ENCODE measurements at regions not wholly inside any gene's neighbourhood (a gene's known extent, or its start where the extent isn't known, plus 50 kb on each side); places are given as distances from the start of the nearest gene placed in this dataset.
"Not testable (repeated sequence)": the region's sequence is repeated elsewhere in the genome, so short reads cannot be mapped to it uniquely, and the experiment has no call there.

GRCh38 chr7:138387755-138388475 lies 72.1 kb upstream of the TRIM24 start:
- Histone ChIP-seq H3K27ac (no peak overlapping the region), H3K4me1 (no peaks in the 10 kb centered on the region), H3K36me3 (no peaks in the 10 kb centered on the region), H3K27me3 (no peaks in the 10 kb centered on the region), H3K4me3 (no peak overlapping the region), H3K9me3 (no peaks in the 10 kb centered on the region)
- DNase-seq (ENCODE audit: low spot score), result no peak
- no peak for TF ChIP-seq CTCF (IDR thresholded peaks at IDR 0.05)

- no peaks in the 10 kb centered on the region for H3K27me3 ChIP-seq
- no peak overlapping the region for H3K27ac ChIP-seq
- TF ChIP-seq CTCF (IDR thresholded peaks at IDR 0.05), result no peak
- DNase-seq (ENCODE audit: low spot score), result no peak
- H3K9me3 ChIP-seq, result no peaks in the 10 kb centered on the region
- H3K4me1 ChIP-seq, result no peaks in the 10 kb centered on the region
- no peaks in the 10 kb centered on the region for H3K36me3 ChIP-seq
- H3K4me3 ChIP-seq, result no peak overlapping the region
Measured at GRCh38 chr7:138388673-138389491, 71.2 kb upstream of the TRIM24 start.

- H3K27me3 ChIP-seq, result no peaks in the 10 kb centered on the region
- H3K27ac ChIP-seq, result no peak overlapping the region
- H3K36me3 ChIP-seq, result no peaks in the 10 kb centered on the region
- H3K9me3 ChIP-seq, result no peaks in the 10 kb centered on the region
- no peak for DNase-seq (ENCODE audit: low spot score)
- TF ChIP-seq CTCF (IDR thresholded peaks at IDR 0.05), result no peak
- no peak overlapping the region for H3K4me3 ChIP-seq
- no peaks in the 10 kb centered on the region for H3K4me1 ChIP-seq
Measured at GRCh38 chr7:138395763-138396162, 64.3 kb upstream of the TRIM24 start.

- Histone ChIP-seq H3K36me3 (no peaks in the 10 kb centered on the region), H3K9me3 (no peaks in the 10 kb centered on the region), H3K27ac (no peak overlapping the region), H3K4me3 (no peak overlapping the region), H3K27me3 (no peaks in the 10 kb centered on the region), H3K4me1 (no peaks in the 10 kb centered on the region)
- DNase-seq (ENCODE audit: low spot score), result no peak
- no peak for TF ChIP-seq CTCF (IDR thresholded peaks at IDR 0.05)
Measured at GRCh38 chr7:138396251-138397070, 63.6 kb upstream of the TRIM24 start.

GRCh38 chr7:138397071-138397433 lies 63.0 kb upstream of the TRIM24 start:
- not testable (repeated sequence) for H3K9me3 ChIP-seq; H3K4me3 ChIP-seq; DNase-seq (ENCODE audit: low spot score); H3K27me3 ChIP-seq; H3K4me1 ChIP-seq; H3K27ac ChIP-seq; H3K36me3 ChIP-seq

GRCh38 chr7:138398857-138399256 lies 61.2 kb upstream of the TRIM24 start:
- no peaks in the 10 kb centered on the region for H3K36me3 ChIP-seq
- H3K27ac ChIP-seq, result no peak overlapping the region
- no peaks in the 10 kb centered on the region for H3K9me3 ChIP-seq
- no peak overlapping the region for H3K4me3 ChIP-seq
- no peak for TF ChIP-seq CTCF (IDR thresholded peaks at IDR 0.05)
- H3K27me3 ChIP-seq, result no peaks in the 10 kb centered on the region
- no peaks in the 10 kb centered on the region for H3K4me1 ChIP-seq
- DNase-seq (ENCODE audit: low spot score), result no peak
